ENCODE measurements at regions not wholly inside any gene's neighbourhood (a gene's known extent, or its start where the extent isn't known, plus 50 kb on each side); places are given as distances from the start of the nearest gene placed in this dataset.

DNA sequence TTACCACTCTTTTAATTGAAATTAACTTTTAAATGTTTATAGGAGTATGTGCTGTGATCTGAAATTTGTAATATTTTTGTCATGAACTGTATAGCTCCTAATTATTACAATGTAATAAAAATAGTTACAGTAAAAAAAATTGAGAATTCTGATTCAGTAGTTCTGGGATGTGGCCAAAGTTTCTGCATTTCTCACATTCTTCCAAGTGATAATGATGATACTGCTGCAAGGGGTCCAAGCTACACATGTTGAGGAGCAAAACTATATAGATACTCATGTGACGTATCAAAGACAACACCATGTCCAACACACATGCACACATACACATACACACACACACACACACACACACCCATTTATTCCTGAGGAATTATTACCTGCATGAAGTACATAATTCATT is 71.0 kb upstream of the FAM83B start (continued):
- TF ChIP-seq, protein P1, sequence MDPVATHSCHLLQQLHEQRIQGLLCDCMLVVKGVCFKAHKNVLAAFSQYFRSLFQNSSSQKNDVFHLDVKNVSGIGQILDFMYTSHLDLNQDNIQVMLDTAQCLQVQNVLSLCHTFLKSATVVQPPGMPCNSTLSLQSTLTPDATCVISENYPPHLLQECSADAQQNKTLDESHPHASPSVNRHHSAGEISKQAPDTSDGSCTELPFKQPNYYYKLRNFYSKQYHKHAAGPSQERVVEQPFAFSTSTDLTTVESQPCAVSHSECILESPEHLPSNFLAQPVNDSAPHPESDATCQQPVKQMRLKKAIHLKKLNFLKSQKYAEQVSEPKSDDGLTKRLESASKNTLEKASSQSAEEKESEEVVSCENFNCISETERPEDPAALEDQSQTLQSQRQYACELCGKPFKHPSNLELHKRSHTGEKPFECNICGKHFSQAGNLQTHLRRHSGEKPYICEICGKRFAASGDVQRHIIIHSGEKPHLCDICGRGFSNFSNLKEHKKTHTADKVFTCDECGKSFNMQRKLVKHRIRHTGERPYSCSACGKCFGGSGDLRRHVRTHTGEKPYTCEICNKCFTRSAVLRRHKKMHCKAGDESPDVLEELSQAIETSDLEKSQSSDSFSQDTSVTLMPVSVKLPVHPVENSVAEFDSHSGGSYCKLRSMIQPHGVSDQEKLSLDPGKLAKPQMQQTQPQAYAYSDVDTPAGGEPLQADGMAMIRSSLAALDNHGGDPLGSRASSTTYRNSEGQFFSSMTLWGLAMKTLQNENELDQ (CRISPR knock-in tag; IDR thresholded peaks at IDR 0.05; ENCODE audit: borderline replicate concordance) = no peak
- TF ChIP-seq RCOR1 (IDR thresholded peaks at IDR 0.05; ENCODE audit: borderline replicate concordance in 1 of 2, low read depth in 2 of 2, low read length in 2 of 2) (no peak), SNIP1 (IDR thresholded peaks at IDR 0.05; ENCODE audit: low read depth) (no peak), GATAD2B (IDR thresholded peaks at IDR 0.05; ENCODE audit: borderline replicate concordance) (no peak), SPI1 (IDR thresholded peaks at IDR 0.05; ENCODE audit: borderline replicate concordance, low read depth, low read length) (no peak)

- WGBS (ENCODE audit: insufficient coverage, low coverage, missing lambda C conversion rate) = 0% methylated on average over 1 of the region's 1 CpG
- Histone ChIP-seq H3K79me2 (ENCODE audit: control insufficient read depth, insufficient read depth, low read length) (no peaks in the 10 kb centered on the region), H3K4me2 (ENCODE audit: insufficient read depth, low read length) (no peak overlapping the region), H3K9me1 (ENCODE audit: control insufficient read depth, insufficient read depth, low read length) (no peaks in the 10 kb centered on the region), H3K4me1 (replicated peaks in 1 of 2; ENCODE audit: control insufficient read depth in 2 of 2, insufficient read depth in 2 of 2, low read length in 2 of 2) (no peaks in the 10 kb centered on the region), H3K9me3 (replicated peaks; ENCODE audit: control insufficient read depth, insufficient read depth, low read depth, low read length) (no peaks in the 10 kb centered on the region), H4K20me1 (replicated peaks; ENCODE audit: control insufficient read depth, insufficient read depth, low read length) (no peaks in the 10 kb centered on the region), H3K36me3 (ENCODE audit: control insufficient read depth, insufficient read depth, low read length) (no peaks in the 10 kb centered on the region), H2AFZ (ENCODE audit: low read depth, low read length) (no peak overlapping the region), H3K4me3 (no peak overlapping the region), H3K27me3 (ENCODE audit: control insufficient read depth in 2 of 2, insufficient read depth in 2 of 2, low read length in 2 of 2) (no peaks in the 10 kb centered on the region), H3K27ac (ENCODE audit: extremely low read depth, low read depth, low read length) (no peak overlapping the region), H3K9ac (ENCODE audit: insufficient read depth in 1 of 2, low read depth in 2 of 2, low read length in 2 of 2) (no peak overlapping the region)
- no peak for TF ChIP-seq RBM25 (IDR thresholded peaks at IDR 0.05; ENCODE audit: low read depth, low read length, severe bottlenecking)
- no peak for TF ChIP-seq RFX7 (CRISPR knock-in tag; IDR thresholded peaks at IDR 0.05)
- TF ChIP-seq BRCA1 (IDR thresholded peaks at IDR 0.05) = no peak
- TF ChIP-seq BRCA1 (CRISPR knock-in tag; IDR thresholded peaks at IDR 0.05) = no peak
- TF ChIP-seq CREM (IDR thresholded peaks at IDR 0.05; ENCODE audit: low read depth) = no peak
- no peak for TF ChIP-seq ZNF507 (tag; conservative IDR thresholded peaks at IDR 0.05)
- TF ChIP-seq ZNF79 (CRISPR knock-in tag; IDR thresholded peaks at IDR 0.05; ENCODE audit: low read depth) = no peak
- TF ChIP-seq ATF2 (CRISPR knock-in tag; IDR thresholded peaks at IDR 0.05) = no peak
- no peak for TF ChIP-seq SRSF9 (IDR thresholded peaks at IDR 0.05; ENCODE audit: borderline replicate concordance, low read depth, low read length)
- DNase-seq (ENCODE audit: extremely low read depth in 1 of 4, low spot score in 3 of 4) (no peak), ATAC-seq (no peak), FAIRE-seq (no peak)
- POLR2A ChIA-PET = no interaction called here
- CTCF ChIA-PET (ENCODE audit: low intra/inter-chr PET ratio) = no interaction called here
- in situ Hi-C loops (cut with MboI) = no loop called here
- intact Hi-C loops (cut with micrococcal nuclease) = no loop called here
- no TSS peak for BruUV-seq (replicated peaks)
These were observed 69.7 kb upstream of the FAM83B start for GRCh38 chr6:54776891-54777290.
